WTC11 (cell line): ENCODE measurements at regions not wholly inside any gene's neighbourhood (a gene's known extent, or its start where the extent isn't known, plus 50 kb on each side); places are given as distances from the start of the nearest gene placed in this dataset.

ENCODE experiments used
- ATF1 ChIP-seq: sonication (generic); formaldehyde crosslinking; IDR thresholded peaks from 2 replicates; pipeline ENCODE4 v1.8.1; 2023; ENCODE audit warnings: mild to moderate bottlenecking, moderate library complexity, missing genetic modification reagents
- CBFB ChIP-seq: sonication (generic); formaldehyde crosslinking; IDR thresholded peaks from 2 replicates; pipeline ENCODE4 v1.8.1; 2022; ENCODE audit warnings: mild to moderate bottlenecking, low read depth, missing genetic modification reagents
- CREB1 ChIP-seq: sonication (generic); formaldehyde crosslinking; IDR thresholded peaks from 2 replicates; pipeline ENCODE4 v1.8.0; 2023; ENCODE audit warnings: mild to moderate bottlenecking, missing genetic modification reagents
- CTCF ChIP-seq: fragments of 200-600 bp; IDR thresholded peaks from 2 replicates; pipeline ENCODE4 v1.8.0; 2022; ENCODE audit warnings: antibody characterized with exemption
- SP1 ChIP-seq: sonication (generic); formaldehyde crosslinking; conservative IDR thresholded peaks from 2 replicates; pipeline ENCODE4 v1.8.1; 2022; ENCODE audit warnings: missing genetic modification reagents
- TCF7 ChIP-seq: sonication (generic); formaldehyde crosslinking; IDR thresholded peaks from 2 replicates; pipeline ENCODE4 v1.8.0; 2022; ENCODE audit warnings: mild to moderate bottlenecking, low read depth, missing genetic modification reagents, moderate library complexity
- USF2 ChIP-seq: sonication (generic); formaldehyde crosslinking; IDR thresholded peaks from 2 replicates; pipeline ENCODE4 v1.8.1; 2023; ENCODE audit warnings: mild to moderate bottlenecking, missing genetic modification reagents, moderate library complexity
- TF ChIP-seq, protein P1 (sequence below): sonication (generic); formaldehyde crosslinking; IDR thresholded peaks from 2 replicates; pipeline ENCODE4 v1.8.1; 2023; ENCODE audit warnings: mild to moderate bottlenecking, missing genetic modification reagents, borderline replicate concordance

DNA sequence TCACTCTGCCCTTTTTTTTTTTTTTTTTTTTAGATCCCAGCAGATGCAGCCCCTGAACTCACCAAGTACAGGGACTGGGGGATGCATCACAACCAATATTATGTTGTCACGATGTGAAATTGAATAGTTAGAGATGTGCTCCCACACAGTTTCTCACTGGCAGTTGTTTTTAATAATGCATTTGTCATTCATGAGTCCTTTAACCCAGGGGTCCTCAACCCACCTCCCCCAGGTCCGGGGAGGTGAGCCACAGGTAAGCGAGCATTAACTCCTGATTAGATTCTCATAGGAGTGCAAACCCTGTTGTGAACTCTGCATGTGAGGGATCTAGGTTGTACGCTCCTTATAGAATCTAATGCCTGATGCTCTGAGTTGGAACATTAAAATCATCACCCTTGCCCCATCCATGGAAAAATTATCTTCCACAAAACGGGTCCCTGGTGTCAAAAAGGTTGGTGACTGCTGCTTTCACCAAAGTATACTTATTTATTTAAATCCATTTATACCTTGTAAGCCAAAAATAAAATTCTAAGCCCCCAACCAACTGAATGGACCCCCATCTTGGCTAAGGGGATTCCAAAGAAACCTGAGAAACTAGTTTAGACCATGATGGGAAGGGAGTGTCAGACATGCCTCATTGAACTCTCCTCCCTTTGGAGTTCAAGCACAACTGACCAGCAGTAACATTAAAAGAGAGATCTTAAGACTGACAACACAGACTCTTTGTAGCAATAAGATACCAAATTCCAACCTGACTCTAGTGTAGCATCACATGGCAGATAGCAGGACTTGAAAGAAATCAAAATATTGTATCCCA is 119.3 kb upstream of the ATP1A1 start:
- TF ChIP-seq SP1 (CRISPR knock-in tag) (no peak), ATF1 (CRISPR knock-in tag) (no peak), CTCF (no peak), CREB1 (CRISPR knock-in tag) (no peak), USF2 (no peak), CBFB (CRISPR knock-in tag) (no peak), TCF7 (CRISPR knock-in tag) (no peak)
- TF ChIP-seq, protein P1, sequence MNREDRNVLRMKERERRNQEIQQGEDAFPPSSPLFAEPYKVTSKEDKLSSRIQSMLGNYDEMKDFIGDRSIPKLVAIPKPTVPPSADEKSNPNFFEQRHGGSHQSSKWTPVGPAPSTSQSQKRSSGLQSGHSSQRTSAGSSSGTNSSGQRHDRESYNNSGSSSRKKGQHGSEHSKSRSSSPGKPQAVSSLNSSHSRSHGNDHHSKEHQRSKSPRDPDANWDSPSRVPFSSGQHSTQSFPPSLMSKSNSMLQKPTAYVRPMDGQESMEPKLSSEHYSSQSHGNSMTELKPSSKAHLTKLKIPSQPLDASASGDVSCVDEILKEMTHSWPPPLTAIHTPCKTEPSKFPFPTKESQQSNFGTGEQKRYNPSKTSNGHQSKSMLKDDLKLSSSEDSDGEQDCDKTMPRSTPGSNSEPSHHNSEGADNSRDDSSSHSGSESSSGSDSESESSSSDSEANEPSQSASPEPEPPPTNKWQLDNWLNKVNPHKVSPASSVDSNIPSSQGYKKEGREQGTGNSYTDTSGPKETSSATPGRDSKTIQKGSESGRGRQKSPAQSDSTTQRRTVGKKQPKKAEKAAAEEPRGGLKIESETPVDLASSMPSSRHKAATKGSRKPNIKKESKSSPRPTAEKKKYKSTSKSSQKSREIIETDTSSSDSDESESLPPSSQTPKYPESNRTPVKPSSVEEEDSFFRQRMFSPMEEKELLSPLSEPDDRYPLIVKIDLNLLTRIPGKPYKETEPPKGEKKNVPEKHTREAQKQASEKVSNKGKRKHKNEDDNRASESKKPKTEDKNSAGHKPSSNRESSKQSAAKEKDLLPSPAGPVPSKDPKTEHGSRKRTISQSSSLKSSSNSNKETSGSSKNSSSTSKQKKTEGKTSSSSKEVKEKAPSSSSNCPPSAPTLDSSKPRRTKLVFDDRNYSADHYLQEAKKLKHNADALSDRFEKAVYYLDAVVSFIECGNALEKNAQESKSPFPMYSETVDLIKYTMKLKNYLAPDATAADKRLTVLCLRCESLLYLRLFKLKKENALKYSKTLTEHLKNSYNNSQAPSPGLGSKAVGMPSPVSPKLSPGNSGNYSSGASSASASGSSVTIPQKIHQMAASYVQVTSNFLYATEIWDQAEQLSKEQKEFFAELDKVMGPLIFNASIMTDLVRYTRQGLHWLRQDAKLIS, result no peak
